ENCODE measurements at regions not wholly inside any gene's neighbourhood (a gene's known extent, or its start where the extent isn't known, plus 50 kb on each side); places are given as distances from the start of the nearest gene placed in this dataset.

GRCh38 chr14:34007902-34008301, 57.0 kb upstream of the EGLN3 start:
- DNase-seq = no peak

- DNase-seq = no peak
These were observed 55.0 kb upstream of the EGLN3 start for GRCh38 chr14:34005901-34006300.

GRCh38 chr14:34004881-34005280, 54.0 kb upstream of the EGLN3 start:
- no peak for DNase-seq

GRCh38 chr14:34003691-34004090, 52.8 kb upstream of the EGLN3 start:
- no peak for DNase-seq

GRCh38 chr14:34003082-34003668, 52.3 kb upstream of the EGLN3 start:
- DNase-seq = no peak

All from stimulated activated CD4-positive, alpha-beta T cell treated with anti-CD3 and anti-CD28 coated beads, Interleukin-1b, Interleukin-23, amount 100 ng/mL, for 48 hours (primary cell).